ENCODE measurements at regions not wholly inside any gene's neighbourhood (a gene's known extent, or its start where the extent isn't known, plus 50 kb on each side); places are given as distances from the start of the nearest gene placed in this dataset.
"Not testable (repeated sequence)": the region's sequence is repeated elsewhere in the genome, so short reads cannot be mapped to it uniquely, and the experiment has no call there.

GRCh38 chr9:113678119-113678858 lies 197.8 kb upstream of the ZNF618 start:
- H3K9ac ChIP-seq (ENCODE audit: low read depth, low read length, poor library complexity, severe bottlenecking): no peak overlapping the region
- H4K20me1 ChIP-seq (ENCODE audit: insufficient read depth, low read length, poor library complexity, severe bottlenecking): no peaks in the 10 kb centered on the region
- no peak overlapping the region for H2AFZ ChIP-seq (ENCODE audit: low read length)
- H3K36me3 ChIP-seq (ENCODE audit: insufficient read depth, low read length): no peaks in the 10 kb centered on the region
- no peak overlapping the region for H3K4me2 ChIP-seq (ENCODE audit: low read depth, low read length, poor library complexity, severe bottlenecking)
- H3K79me2 ChIP-seq (ENCODE audit: insufficient read depth, low read length): no peaks in the 10 kb centered on the region
- H3K4me3 ChIP-seq (ENCODE audit: low read length, poor library complexity, severe bottlenecking): no peak overlapping the region
- no peaks in the 10 kb centered on the region for H3F3A ChIP-seq (ENCODE audit: low read depth)
- no peak for TF ChIP-seq EZH2phosphoT487 (IDR thresholded peaks at IDR 0.05; ENCODE audit: borderline replicate concordance)
- TF ChIP-seq, protein P1, sequence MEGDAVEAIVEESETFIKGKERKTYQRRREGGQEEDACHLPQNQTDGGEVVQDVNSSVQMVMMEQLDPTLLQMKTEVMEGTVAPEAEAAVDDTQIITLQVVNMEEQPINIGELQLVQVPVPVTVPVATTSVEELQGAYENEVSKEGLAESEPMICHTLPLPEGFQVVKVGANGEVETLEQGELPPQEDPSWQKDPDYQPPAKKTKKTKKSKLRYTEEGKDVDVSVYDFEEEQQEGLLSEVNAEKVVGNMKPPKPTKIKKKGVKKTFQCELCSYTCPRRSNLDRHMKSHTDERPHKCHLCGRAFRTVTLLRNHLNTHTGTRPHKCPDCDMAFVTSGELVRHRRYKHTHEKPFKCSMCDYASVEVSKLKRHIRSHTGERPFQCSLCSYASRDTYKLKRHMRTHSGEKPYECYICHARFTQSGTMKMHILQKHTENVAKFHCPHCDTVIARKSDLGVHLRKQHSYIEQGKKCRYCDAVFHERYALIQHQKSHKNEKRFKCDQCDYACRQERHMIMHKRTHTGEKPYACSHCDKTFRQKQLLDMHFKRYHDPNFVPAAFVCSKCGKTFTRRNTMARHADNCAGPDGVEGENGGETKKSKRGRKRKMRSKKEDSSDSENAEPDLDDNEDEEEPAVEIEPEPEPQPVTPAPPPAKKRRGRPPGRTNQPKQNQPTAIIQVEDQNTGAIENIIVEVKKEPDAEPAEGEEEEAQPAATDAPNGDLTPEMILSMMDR (conservative IDR thresholded peaks at IDR 0.05; ENCODE audit: low read length): no peak
- no peaks in the 10 kb centered on the region for H3K4me1 ChIP-seq (ENCODE audit: insufficient read depth, low read length, poor library complexity, severe bottlenecking)
- no peaks in the 10 kb centered on the region for H3K9me3 ChIP-seq (ENCODE audit: insufficient read depth, low read depth, low read length)
- H3K9me2 ChIP-seq (replicated peaks; ENCODE audit: low read depth, low read length): no peaks in the 10 kb centered on the region
- peaks cover 7% of the 10 kb centered on the region for H3K27me3 ChIP-seq (ENCODE audit: insufficient read depth, low read length, poor library complexity, severe bottlenecking)

GRCh38 chr9:113678859-113679256 lies 197.3 kb upstream of the ZNF618 start:
- Histone ChIP-seq H3K27me3 (ENCODE audit: insufficient read depth, low read length, poor library complexity, severe bottlenecking) (peaks cover 2% of the 10 kb centered on the region), H3K79me2 (ENCODE audit: insufficient read depth, low read length) (no peaks in the 10 kb centered on the region)

DNA sequence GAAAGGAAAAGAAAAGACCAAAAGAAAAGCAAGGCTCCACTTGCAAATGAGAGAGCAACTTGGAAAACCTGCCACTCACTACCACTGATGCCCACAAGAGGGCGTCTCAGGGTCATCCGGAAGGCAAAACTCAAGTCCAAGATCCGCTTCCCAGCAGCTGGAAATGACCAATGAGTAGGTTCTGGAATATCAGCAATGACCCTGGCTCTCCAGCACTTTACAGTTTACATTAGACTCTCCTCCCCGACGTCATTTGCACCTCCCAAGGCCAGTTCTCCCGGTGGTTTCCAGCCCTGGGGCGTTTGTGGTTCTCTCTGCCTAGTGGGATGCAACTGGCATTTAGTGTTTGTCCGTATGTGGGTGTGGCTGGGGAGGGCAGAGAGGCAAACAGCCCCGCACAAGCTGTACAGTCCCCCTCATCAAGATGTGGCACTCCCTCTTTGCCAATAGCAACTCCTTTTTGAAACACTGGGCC lies 193.8 kb upstream of the ZNF618 start:
- no peak for TF ChIP-seq EZH2phosphoT487 (IDR thresholded peaks at IDR 0.05; ENCODE audit: borderline replicate concordance)
- TF ChIP-seq, protein P1 (conservative IDR thresholded peaks at IDR 0.05; ENCODE audit: low read length): peak; percentile 96
- Histone ChIP-seq H3K9ac (ENCODE audit: low read depth, low read length, poor library complexity, severe bottlenecking) (no peak overlapping the region), H3K9me2 (replicated peaks; ENCODE audit: low read depth, low read length) (no peaks in the 10 kb centered on the region), H3K79me2 (ENCODE audit: insufficient read depth, low read length) (no peaks in the 10 kb centered on the region), H2AFZ (ENCODE audit: low read length) (peak overlapping the region; percentile 72), H3K4me2 (ENCODE audit: low read depth, low read length, poor library complexity, severe bottlenecking) (no peak overlapping the region), H4K20me1 (ENCODE audit: insufficient read depth, low read length, poor library complexity, severe bottlenecking) (no peaks in the 10 kb centered on the region), H3K4me1 (ENCODE audit: insufficient read depth, low read length, poor library complexity, severe bottlenecking) (no peaks in the 10 kb centered on the region), H3F3A (ENCODE audit: low read depth) (no peaks in the 10 kb centered on the region), H3K4me3 (ENCODE audit: low read length, poor library complexity, severe bottlenecking) (no peak overlapping the region), H3K9me3 (ENCODE audit: insufficient read depth, low read depth, low read length) (no peaks in the 10 kb centered on the region), H3K27me3 (ENCODE audit: insufficient read depth, low read length, poor library complexity, severe bottlenecking) (no peaks in the 10 kb centered on the region), H3K36me3 (ENCODE audit: insufficient read depth, low read length) (no peaks in the 10 kb centered on the region)

More at GRCh38 chr9:113678859-113679256, 197.3 kb upstream of the ZNF618 start:
- no peaks in the 10 kb centered on the region for H3K9me3 ChIP-seq (ENCODE audit: insufficient read depth, low read depth, low read length)
- no peak for TF ChIP-seq EZH2phosphoT487 (IDR thresholded peaks at IDR 0.05; ENCODE audit: borderline replicate concordance)
- TF ChIP-seq, protein P1 (conservative IDR thresholded peaks at IDR 0.05; ENCODE audit: low read length): no peak
- no peak overlapping the region for H3K9ac ChIP-seq (ENCODE audit: low read depth, low read length, poor library complexity, severe bottlenecking)
- no peaks in the 10 kb centered on the region for H3K36me3 ChIP-seq (ENCODE audit: insufficient read depth, low read length)
- H3K4me2 ChIP-seq (ENCODE audit: low read depth, low read length, poor library complexity, severe bottlenecking): no peak overlapping the region
- H3K9me2 ChIP-seq (replicated peaks; ENCODE audit: low read depth, low read length): no peaks in the 10 kb centered on the region
- H3K4me3 ChIP-seq (ENCODE audit: low read length, poor library complexity, severe bottlenecking): no peak overlapping the region
- no peak overlapping the region for H2AFZ ChIP-seq (ENCODE audit: low read length)
- no peaks in the 10 kb centered on the region for H4K20me1 ChIP-seq (ENCODE audit: insufficient read depth, low read length, poor library complexity, severe bottlenecking)
- H3K4me1 ChIP-seq (ENCODE audit: insufficient read depth, low read length, poor library complexity, severe bottlenecking): no peaks in the 10 kb centered on the region
- no peaks in the 10 kb centered on the region for H3F3A ChIP-seq (ENCODE audit: low read depth)

DNA sequence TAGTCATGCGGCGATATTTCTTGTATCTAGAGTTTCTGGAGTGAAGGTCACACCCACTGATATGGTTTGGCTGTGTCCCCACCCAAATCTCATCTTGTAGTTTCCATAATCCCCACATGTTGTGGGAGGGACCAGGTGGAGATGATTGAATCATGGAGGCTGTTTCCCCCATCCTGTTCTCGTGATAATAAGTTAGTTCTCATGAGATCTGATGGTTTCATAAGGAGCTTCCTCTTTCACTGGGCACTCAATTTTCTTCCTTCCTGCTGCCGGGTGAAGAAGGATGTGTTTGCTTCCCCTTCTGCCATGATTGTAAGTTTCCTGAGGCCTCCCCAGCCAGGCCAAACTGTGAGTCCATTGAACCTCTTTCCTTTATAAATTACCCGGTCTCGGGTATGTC lies 190.5 kb upstream of the ZNF618 start:
- not testable (repeated sequence) for H2AFZ ChIP-seq (ENCODE audit: low read length); H3K9ac ChIP-seq (ENCODE audit: low read depth, low read length, poor library complexity, severe bottlenecking); H3K4me2 ChIP-seq (ENCODE audit: low read depth, low read length, poor library complexity, severe bottlenecking); H4K20me1 ChIP-seq (ENCODE audit: insufficient read depth, low read length, poor library complexity, severe bottlenecking); H3K27me3 ChIP-seq (ENCODE audit: insufficient read depth, low read length, poor library complexity, severe bottlenecking); H3F3A ChIP-seq (ENCODE audit: low read depth); H3K79me2 ChIP-seq (ENCODE audit: insufficient read depth, low read length); H3K36me3 ChIP-seq (ENCODE audit: insufficient read depth, low read length); H3K4me3 ChIP-seq (ENCODE audit: low read length, poor library complexity, severe bottlenecking); H3K4me1 ChIP-seq (ENCODE audit: insufficient read depth, low read length, poor library complexity, severe bottlenecking); H3K9me2 ChIP-seq (replicated peaks; ENCODE audit: low read depth, low read length); H3K9me3 ChIP-seq (ENCODE audit: insufficient read depth, low read depth, low read length)
